GM18861 (cell line): ENCODE measurements at regions not wholly inside any gene's neighbourhood (a gene's known extent, or its start where the extent isn't known, plus 50 kb on each side); places are given as distances from the start of the nearest gene placed in this dataset.
"Not testable (repeated sequence)": the region's sequence is repeated elsewhere in the genome, so short reads cannot be mapped to it uniquely, and the experiment has no call there.

Experiments
- ATAC-seq: cut with Tn5 transposase; IDR thresholded peaks from one replicate; pipeline ENCODE4 v1.9.1; 2021; ENCODE audit not compliant: unreplicated experiment

DNA sequence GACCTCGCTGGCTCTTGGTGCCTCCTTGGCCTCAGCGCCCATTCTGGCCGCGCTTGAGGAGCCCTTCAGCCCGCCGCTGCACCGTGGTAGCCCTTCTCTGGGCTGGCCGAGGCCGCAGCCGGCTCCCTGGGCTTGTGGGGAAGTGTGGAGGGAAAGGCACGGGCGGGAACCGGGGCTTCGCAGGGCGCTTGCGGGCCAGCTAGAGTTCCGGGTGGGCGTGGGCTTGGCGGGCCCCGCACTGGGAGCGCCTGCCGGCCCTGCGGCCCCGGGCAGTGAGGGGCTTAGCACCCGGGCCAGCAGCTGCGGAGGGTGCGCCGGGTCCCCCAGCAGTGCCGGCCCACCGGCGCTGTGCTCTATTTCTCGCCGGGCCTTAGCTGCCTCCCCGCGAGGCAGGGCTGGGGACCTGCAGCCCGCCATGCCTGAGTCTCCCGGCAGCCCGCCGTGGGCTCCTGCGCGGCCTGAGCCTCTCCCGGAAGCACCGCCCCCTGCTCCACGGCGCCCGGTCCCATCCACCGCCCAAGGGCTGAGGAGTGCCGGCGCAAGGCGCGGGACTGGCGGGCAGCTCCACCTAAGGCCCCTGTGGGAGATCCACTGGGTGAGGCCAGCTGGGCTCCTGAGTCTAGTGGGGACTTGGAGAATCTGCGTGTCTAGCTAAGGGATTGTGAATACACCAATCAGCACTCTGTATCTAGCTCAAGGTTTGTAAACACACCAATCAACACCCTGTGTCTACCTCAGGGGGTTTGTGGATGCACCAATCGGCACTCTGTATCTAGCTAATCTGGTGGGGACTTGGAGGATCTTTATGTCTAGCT is 141.1 kb downstream of the SLCO4C1 start:
- not testable (repeated sequence) for ATAC-seq

DNA sequence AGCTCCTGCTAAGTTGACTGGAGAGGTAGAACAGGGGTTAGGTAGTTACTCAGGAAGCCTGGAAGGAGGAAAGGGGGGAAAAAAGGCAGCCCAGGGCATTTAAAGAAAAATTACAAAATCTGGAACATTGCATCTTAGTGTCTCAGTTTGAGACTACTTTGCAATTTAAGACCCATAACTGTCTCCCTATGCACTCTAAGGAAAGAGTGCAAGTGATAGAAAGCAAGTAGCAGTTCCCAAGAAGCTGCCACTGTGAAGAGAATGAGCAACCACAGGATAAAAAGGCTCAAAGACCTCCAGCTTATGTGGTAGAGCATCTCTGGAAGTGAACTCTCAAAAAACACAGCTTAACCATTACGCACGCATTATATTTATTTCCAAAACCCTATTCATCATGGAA is 141.8 kb downstream of the SLCO4C1 start:
- ATAC-seq, result no peak

DNA sequence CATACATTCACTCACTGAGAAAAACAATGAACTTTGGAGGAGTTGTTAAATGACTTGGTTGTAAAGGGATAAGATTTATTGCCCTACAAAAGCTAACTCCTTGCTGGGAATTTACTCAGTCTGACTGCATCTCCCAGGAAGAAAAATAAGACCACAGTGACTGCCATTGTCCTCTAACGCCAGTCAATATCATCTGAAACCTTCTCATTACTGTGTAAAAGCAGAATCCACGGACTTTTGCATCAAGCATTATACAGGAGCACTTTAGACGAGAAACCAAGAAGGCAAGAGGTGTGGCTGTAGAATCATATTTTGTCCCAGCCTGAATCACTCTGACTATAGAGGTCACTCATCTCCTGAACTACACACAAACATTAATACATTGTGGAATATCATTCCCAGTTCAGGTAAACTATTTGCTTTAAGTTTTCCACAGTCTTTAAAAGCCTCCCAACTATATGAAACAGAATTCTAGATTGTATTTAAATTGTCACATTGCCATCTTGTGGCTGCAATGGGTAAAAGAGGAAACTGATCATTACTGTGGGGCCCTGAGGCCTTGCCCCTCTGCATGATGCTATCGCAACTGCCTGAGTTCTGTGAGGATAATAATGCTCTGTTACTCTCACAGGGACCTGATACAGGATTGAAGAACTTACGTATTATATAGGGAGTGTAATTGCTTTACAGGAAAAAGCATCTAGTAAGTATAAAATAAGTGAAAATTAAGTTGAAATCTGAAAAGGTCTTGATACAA is 142.9 kb downstream of the SLCO4C1 start:
- peak; percentile 86 for ATAC-seq

DNA sequence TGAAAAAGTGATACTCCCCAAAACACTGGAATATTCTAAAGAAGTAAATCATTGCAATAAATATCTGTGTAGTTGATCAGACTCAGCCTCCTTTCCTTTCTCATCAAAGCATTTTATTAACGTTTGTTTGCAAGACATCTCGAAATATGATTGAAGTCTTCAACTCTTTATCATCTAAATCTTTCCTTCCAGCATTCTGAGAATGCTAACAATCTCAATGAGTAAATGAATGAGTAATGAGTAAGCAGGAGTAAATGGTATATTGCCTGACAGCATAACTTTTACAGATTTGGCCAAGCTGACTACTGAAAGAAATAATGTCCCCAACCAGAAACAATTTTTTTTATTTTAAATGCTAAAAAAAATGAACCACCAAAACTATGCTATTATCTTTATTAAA is 157.1 kb downstream of the SLCO4C1 start:
- no peak for ATAC-seq

DNA sequence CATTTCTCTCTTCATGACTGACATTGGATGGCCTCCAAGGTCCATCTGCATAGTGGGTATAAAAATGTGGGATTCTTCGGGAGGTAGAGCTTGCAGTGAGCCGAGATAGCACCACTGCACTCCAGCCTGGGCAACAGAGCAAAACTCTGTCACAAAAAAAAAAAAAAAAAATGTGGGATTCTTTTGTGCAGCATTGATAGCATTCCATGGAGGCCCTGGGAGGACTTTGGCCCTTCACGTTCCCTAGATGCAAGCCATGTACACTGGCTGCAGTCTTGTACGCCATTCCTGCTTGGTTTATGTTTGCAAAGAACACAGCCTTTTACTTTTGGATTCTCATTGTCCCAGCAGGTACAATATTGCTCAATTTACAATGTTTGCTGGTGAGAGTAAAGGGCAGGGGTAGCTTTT is 157.8 kb downstream of the SLCO4C1 start:
- no peak for ATAC-seq

DNA sequence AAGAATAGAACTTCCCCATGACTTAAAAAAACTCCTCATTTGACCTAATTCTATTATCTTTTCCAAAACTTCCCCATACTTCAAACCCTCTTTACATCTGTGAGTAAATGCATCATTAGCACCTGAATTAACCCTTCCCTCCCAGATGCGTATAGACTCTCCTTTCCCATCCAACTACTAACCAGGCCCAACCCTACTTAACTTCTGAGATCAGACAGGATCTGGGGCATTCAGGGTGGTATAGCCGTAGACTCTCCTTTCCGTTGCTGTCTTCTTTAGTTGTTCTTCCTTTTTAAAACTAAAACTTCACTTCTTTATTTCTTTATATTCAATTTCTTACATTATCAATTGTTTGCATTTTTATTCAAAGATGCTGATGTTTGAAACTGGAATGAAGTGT is 165.2 kb downstream of the SLCO4C1 start:
- no peak for ATAC-seq

DNA sequence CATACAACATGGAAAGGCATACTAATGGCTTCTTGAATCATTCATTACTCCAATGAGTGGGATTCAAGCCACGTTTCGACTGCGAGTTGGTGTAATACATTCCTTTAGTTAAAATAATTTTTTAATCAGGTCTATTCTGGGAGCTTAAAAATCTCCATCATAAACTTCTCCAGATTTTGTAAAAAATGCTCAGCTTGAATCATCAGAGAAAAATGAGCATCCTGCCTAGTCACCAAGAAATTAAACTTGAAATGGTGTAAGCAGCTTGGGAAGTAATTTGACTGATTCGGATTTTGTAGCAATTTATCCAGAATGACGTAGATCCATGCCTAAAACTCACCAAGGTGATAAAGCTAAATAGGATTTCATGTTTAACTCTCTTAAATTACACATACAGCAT is 165.7 kb downstream of the SLCO4C1 start:
- no peak for ATAC-seq

DNA sequence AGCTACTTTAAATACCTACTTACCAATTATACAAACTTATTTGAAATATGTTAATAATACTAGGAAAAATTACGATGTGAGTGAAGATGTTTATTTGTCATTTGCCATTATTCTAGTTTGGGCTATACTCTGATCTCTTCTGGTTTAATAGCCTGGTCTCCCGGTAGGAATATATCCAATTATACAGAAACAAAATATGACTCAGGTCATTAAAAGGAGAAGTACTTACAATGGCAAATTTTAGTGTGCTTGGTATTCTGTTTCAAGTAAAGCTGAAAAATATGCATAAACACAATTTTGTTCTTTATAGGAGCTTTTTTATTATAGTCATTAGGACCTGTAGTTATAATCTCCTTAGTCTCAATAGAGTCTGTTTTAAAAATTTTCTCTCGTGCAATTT is 176.8 kb downstream of the SLCO4C1 start:
- no peak for ATAC-seq

DNA sequence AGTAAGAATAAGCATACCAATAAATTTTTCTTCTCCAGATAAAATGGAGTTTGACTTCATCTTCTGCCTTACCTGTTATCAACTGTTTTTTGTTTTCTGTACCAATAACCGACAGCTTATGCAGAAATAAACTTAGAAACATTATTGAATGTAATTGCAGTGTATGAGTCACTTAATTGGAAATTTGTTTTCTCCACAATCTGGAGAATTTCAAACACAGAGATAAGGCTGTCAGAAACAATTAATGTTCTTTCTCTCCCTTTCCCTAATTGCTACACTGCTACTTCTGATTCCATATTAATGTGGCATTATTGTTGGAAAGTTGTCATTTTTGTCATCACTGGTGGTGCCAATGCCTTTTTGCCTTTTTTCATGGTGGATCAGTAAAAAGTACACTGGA is 180.3 kb downstream of the SLCO4C1 start:
- no peak for ATAC-seq

DNA sequence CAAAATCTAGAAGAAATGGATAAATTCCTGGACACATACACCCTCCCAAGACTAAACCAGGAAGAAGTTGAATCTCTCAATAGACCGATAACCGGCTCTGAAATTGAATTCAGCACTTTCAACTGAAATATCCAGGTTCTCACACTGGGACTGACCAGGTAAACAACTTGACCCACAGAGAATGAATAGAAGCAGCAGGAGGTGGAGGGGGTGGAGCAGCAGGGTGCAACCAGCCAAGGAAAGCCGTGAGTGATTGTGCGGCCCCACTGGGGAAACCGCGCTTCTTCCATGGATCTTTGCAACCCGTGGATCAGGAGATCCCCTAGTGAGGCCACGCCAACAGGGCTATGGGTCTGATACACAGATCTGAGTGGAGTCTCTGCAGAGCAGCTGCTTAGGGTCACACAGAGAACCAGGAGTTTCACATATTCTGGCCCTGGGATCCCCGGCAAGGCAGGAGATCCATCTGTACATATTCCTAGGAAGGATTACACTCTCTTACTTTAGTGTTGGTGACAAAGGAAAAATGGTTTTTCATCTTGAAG is 181.5 kb downstream of the SLCO4C1 start:
- no peak for ATAC-seq

DNA sequence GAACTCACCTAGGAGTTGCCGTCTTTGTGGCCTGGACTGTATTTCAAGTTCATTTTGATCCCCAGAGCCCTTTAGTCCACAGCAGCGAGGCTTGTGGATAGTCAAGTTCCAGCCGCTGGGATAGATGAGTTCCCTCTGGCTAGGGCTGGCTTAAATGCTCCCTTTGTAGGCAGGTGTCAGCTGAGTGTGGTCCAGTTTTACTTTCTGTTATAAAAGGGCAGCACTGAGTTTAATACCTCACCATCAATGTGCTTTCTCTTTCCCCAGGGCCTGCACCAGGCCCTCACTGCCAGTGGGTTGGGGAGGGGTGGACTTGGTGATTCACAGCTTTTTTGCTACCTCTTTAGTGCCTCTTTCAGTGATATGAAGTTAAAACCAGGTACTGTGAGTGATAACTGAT is 188.2 kb downstream of the SLCO4C1 start:
- no peak for ATAC-seq

DNA sequence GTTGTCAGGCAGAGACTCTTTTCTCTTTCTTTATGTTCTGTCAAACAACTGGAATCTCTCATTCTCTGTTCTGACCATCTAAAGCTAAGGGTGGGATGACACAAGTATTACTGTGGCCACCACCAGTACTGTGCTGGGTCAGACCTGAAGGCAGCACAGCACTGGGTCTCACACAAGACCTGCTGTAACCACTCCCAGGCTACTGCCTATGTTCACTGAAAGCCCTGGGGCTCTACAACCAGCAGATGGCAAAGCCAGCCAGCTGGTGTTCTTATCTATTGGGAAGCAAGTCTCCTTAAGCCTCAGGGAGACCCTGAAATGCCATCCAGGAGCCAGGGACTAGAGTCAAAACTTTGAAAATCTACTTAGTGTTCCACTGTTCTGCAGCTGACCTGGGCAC is 189.5 kb downstream of the SLCO4C1 start:
- ATAC-seq, result no peak

DNA sequence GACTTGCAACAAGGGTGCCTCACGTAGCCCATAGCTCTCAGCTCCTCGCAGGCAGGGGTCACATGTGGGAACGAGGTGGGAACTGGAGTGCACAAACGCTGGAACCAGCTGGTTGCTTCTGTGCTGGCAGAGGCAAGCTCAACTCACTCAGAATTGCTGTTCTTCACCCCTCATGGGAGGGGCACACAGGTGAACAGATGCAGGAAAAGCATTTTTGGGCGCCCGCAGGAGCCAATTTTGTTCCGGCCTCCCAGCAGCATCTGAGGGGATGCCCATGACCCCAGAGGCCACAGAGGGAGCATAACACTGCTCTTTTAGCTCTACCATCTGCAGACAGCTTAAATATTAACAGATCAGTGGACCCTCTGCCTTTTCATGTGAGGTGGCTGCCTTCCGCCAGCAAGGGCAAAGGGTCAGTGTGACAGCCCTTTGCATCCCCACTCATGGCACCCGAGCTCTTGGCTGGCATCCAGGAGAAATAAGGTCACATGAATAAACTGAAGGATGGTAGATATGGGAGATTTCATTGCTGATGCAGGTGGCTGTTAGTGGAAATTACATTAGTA is 196.2 kb downstream of the SLCO4C1 start:
- ATAC-seq, result no peak

DNA sequence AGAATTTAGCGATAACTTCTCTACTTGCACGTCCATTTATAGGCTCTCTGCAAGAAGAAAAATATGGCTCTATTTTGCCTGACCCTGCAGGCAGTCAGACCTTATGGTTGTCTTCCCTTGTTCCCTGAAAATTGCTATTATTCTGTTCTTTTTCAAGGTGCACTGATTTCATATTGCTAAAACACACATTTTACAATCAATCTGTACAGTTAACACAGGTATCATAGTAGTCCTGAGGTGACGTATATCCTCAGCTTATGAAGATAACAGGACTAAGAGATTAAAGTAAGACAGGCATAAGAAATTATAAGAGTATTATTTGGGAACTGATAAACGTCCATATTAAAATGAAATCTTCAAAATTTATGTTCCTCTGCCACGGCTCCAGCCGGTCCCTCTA is 197.0 kb downstream of the SLCO4C1 start:
- not testable (repeated sequence) for ATAC-seq

DNA sequence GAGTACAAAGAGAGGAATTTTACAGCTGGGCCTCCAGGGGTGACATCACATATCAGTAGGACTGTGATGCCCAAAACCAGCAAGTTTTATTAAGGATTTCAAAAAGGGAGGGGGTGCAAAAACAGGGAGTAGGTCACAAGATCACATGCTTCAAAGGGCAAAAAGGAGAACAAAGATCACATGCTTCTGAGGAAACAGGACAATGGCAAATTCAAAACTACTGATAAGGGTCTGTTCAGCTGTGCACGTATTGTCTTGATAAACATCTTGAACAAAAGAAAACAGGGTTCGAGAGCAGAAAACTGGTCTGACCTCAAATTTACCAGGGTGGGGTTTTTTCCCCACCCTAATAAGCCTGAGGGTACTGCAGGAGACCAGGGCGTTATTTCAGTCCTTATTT is 197.5 kb downstream of the SLCO4C1 start:
- ATAC-seq, result not testable (repeated sequence)

DNA sequence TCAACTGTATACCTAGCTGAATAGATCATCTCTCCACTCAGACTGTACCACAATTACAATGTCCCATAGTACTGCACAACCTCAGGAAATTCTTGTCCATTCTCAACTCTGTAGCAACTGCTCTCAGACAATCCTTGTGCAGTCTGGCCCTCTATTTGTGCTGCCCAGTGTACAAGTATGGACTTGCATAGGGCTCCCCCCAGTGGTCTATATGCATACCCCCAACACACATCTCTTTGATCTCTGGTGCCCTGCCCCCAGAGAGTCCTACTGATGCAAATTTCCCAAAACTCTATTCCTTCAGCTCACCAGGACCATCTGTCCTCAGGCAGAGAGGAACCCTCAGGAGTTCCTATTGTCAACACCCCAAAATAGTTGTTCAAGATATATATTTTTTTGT is 205.3 kb downstream of the SLCO4C1 start:
- ATAC-seq, result peak; percentile 51

DNA sequence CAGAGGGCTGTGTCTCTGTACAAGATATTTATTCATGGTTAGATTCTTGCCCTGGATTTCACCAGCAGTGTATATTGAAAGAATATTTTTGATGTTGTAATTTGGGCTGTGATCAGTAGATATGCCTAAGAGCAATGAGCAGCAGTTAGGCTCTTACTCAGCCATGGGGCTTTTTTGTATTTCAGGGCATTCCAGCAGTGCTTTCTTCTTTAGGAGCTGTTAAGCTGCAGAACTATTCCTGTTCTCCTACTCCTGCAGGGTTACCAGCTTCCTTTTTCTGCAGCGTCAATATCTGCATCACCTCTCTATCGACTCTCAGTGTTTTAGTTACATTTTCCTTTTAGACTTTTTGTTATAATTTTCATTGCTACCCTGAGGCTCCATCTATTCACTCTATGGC is 206.2 kb downstream of the SLCO4C1 start:
- no peak for ATAC-seq

DNA sequence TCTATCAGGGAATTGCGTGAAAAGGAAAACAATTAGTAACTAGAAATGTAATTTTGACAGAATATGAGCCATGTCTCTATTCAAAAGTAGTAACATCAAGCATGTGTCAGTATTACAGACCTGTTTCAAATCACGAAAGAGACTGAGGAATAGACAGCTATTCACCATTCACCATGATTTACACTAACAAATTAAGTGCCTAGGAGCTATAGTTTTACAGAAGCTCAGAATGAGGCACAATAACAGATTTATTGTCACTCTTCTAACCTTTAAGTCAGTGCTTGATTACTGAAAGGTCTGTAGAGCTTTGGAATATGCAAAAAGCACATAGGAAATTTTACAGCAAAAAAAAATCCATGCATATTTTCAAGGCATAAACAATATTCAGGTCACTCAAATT is 208.2 kb downstream of the SLCO4C1 start:
- ATAC-seq, result no peak

DNA sequence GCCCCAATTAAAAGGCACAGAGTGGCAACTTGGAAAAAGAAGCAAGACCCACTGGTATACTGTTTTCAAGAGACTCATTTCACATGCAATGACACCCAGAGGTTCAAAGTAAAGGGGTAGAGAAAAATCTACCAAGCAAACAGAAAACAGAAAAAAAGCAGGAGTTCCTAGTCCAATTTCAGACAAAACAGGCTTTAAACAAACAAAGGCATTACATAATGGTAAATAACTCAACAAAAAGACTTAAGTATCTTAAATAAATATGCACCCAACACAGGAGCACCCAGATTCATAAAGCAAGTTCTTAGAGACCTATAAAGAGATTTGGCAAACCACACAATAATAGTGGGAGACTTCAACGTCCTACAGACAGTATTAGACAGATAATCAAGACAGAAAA is 215.8 kb downstream of the SLCO4C1 start:
- no peak for ATAC-seq

DNA sequence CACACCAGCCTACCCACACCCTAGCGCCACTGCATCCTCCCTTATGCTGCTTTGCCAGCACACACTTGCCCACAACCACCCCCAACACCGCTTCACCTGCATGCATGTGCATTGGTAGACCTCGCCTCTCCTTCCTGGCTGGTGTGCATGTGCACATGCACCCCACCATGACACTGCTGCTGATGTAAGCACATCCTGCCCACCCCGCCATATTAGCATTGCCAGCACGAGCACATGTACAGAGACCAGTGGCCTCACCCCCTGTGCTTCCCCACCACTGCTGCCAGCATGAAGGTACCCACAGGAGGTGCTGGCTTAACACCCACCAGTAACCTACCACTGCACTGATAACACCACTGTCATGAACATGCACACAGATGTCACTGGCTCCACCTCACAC is 218.2 kb downstream of the SLCO4C1 start:
- ATAC-seq, result no peak

DNA sequence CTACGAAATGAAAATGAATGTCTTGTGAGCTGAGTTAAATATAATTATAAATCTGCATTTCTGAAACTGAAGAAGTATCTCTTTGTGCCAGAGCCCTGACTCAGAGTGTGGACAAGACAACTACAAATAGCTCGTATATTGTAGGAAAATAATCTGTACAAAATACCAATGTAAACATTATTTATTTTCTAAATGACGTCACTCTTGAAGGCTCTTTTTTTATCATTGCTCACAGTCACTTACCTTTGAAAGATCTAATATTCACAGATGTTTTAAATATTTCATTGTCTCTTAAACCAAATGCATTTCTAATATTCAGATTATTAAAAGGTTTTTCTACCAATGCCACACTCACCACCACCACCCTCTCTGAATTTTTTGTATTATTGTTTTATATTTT is 226.1 kb downstream of the SLCO4C1 start:
- no peak for ATAC-seq

DNA sequence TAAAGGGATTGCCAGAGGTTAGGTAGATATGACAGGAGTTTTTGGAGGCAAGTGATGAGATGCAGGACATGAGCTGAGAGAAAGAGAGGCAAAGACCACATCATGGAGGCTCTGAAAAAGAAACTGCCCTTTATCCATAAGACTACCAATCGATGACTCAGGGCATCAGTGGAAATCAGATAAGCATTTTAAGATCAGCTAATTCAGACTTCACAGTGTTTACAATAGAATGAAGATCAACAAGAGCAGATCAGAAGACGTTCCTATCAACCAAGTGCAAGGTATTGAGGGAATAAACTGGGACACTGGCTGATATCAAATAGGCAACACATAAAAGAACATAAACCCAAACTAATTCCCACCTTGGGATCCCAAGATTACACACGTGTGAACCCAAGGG is 227.2 kb downstream of the SLCO4C1 start:
- no peak for ATAC-seq
